SU-DHL-6 (cell line): ENCODE measurements at regions not wholly inside any gene's neighbourhood (a gene's known extent, or its start where the extent isn't known, plus 50 kb on each side); places are given as distances from the start of the nearest gene placed in this dataset.

Experiments
- H2AFZ ChIP-seq: fragments of 200-600 bp; sonication (generic); 2 replicates; pipeline ENCODE4 v1.6.1; 2014; ENCODE audit warnings: low read depth, mild to moderate bottlenecking, moderate library complexity, mixed read lengths, antibody characterized with exemption, low read length; ENCODE audit not compliant: severe bottlenecking
- H3F3A ChIP-seq: fragments of 200-600 bp; shearing (Covaris generic); 2 replicates; pipeline ENCODE4 v1.6.0; 2016; ENCODE audit warnings: antibody characterized with exemption, mild to moderate bottlenecking; ENCODE audit not compliant: insufficient read depth
- H3K27ac ChIP-seq: fragments of 200-600 bp; sonication (generic); 2 replicates; pipeline ENCODE4 v1.5.1; 2016; ENCODE audit warnings: low read depth, mild to moderate bottlenecking, low read length, moderate library complexity, mixed read lengths
- H3K27me3 ChIP-seq: fragments of 200-600 bp; sonication (generic), shearing (Covaris generic); 2 replicates; pipeline ENCODE4 v1.6.0; 2014; ENCODE audit warnings: mild to moderate bottlenecking, low read length
- H3K36me3 ChIP-seq: fragments of 200-600 bp; sonication (generic); 2 replicates; pipeline ENCODE4 v1.6.1; 2014; ENCODE audit warnings: mild to moderate bottlenecking, low read length, mixed read lengths
- H3K4me2 ChIP-seq: fragments of 300-600, 200-600 bp; shearing (Covaris generic), sonication (generic); 2 replicates; pipeline ENCODE4 v1.6.0; 2014; ENCODE audit warnings: low read length, low read depth, mild to moderate bottlenecking; ENCODE audit not compliant: poor library complexity, severe bottlenecking
- H3K4me3 ChIP-seq: fragments of 200-600 bp; sonication (generic); 2 replicates; pipeline ENCODE4 v1.5.1; 2014; ENCODE audit warnings: antibody characterized with exemption, low read length, mild to moderate bottlenecking, mixed read lengths; ENCODE audit not compliant: insufficient read depth, poor library complexity, severe bottlenecking
- H3K79me2 ChIP-seq: fragments of 200-600 bp; sonication (generic); 2 replicates; pipeline ENCODE4 v1.6.1; 2014; ENCODE audit warnings: mild to moderate bottlenecking, low read length, moderate library complexity; ENCODE audit not compliant: insufficient read depth
- H3K9ac ChIP-seq: fragments of 200-600 bp; sonication (generic); 2 replicates; pipeline ENCODE4 v1.7.0; 2014; ENCODE audit warnings: mild to moderate bottlenecking, low read length
- H3K9me2 ChIP-seq: fragments of 200-600 bp; sonication (generic); replicated peaks from 2 replicates; pipeline ENCODE4 v1.6.1; 2014; ENCODE audit warnings: low read length; ENCODE audit not compliant: insufficient read depth
- H3K9me3 ChIP-seq: fragments of 200-600 bp; sonication (generic); 2 replicates; pipeline ENCODE4 v1.6.1; 2014; ENCODE audit warnings: low read length, mixed read lengths; ENCODE audit not compliant: insufficient read depth
- H4K20me1 ChIP-seq: fragments of 200-600 bp; sonication (generic); 2 replicates; pipeline ENCODE4 v1.6.1; 2014; ENCODE audit warnings: low read depth, mild to moderate bottlenecking, antibody characterized with exemption, low read length, moderate library complexity, mixed read lengths
- EZH2phosphoT487 ChIP-seq: fragments of 200-600 bp; sonication (generic), shearing (Covaris generic); conservative IDR thresholded peaks from 2 replicates; pipeline ENCODE4 v1.6.1; 2018; ENCODE audit warnings: mild to moderate bottlenecking, antibody characterized with exemption, low read length, moderate library complexity, mixed read lengths
- TF ChIP-seq, protein P1 (sequence below): fragments of 200-600 bp; sonication (generic); IDR thresholded peaks from one replicate; pipeline ENCODE4 v1.5.1; 2017; ENCODE audit warnings: antibody characterized with exemption, mild to moderate bottlenecking, low read length, moderate library complexity; ENCODE audit not compliant: insufficient read depth, poor library complexity, severe bottlenecking

DNA sequence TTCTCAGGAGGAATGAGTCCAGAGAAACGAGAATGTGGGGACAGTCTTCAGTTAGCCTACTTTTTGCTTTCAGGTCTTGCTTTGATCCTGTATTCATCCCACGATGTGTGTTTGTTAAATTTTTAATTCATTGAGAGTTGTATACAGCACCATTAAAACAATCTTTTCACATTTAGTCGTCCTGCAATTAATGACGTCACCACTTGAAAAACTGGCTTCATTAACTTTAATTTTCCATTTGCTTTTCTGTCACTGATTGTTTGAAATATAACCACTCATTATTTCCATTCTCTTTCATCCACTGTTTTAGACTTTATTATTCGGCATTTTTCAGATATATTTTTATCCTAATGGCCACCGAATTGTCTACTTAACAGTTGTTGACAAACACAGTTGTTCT lies 146.9 kb downstream of the TFEC start:
- no peaks in the 10 kb centered on the region for H4K20me1 ChIP-seq
- no peaks in the 10 kb centered on the region for H3K36me3 ChIP-seq

DNA sequence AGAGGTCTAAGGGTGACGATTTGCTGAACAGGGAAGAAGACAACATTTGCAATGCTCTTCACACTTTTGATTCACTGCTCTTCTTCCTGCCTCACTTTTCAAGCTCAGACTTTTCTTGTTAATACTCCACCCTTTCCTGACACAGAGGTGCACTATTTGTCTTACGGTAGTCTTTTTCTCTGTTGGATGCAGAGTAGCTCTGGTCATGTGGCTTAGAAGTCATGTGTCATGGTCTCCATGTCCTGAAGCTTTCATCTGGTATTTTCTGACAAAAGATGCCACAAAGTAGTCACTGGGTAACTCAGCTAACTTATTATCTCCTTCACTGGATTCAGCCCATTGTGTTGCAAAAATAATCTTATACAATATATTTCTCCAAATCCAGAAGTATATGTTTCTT lies 149.1 kb downstream of the TFEC start:
- H3K4me3 ChIP-seq = no peak overlapping the region
- H3K9me2 ChIP-seq = no peaks in the 10 kb centered on the region
- no peaks in the 10 kb centered on the region for H3K9me3 ChIP-seq
- H4K20me1 ChIP-seq = no peaks in the 10 kb centered on the region
- H3K9ac ChIP-seq = no peak overlapping the region
- H3K4me2 ChIP-seq = no peak overlapping the region
- TF ChIP-seq EZH2phosphoT487 = no peak
- TF ChIP-seq, protein P1, sequence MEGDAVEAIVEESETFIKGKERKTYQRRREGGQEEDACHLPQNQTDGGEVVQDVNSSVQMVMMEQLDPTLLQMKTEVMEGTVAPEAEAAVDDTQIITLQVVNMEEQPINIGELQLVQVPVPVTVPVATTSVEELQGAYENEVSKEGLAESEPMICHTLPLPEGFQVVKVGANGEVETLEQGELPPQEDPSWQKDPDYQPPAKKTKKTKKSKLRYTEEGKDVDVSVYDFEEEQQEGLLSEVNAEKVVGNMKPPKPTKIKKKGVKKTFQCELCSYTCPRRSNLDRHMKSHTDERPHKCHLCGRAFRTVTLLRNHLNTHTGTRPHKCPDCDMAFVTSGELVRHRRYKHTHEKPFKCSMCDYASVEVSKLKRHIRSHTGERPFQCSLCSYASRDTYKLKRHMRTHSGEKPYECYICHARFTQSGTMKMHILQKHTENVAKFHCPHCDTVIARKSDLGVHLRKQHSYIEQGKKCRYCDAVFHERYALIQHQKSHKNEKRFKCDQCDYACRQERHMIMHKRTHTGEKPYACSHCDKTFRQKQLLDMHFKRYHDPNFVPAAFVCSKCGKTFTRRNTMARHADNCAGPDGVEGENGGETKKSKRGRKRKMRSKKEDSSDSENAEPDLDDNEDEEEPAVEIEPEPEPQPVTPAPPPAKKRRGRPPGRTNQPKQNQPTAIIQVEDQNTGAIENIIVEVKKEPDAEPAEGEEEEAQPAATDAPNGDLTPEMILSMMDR = no peak
- no peaks in the 10 kb centered on the region for H3K79me2 ChIP-seq
- no peaks in the 10 kb centered on the region for H3K36me3 ChIP-seq
- H2AFZ ChIP-seq = no peak overlapping the region
- H3K27me3 ChIP-seq = no peaks in the 10 kb centered on the region
- no peak overlapping the region for H3K27ac ChIP-seq
- no peaks in the 10 kb centered on the region for H3F3A ChIP-seq

More for the DNA sequence above, 146.9 kb downstream of the TFEC start:
- Histone ChIP-seq H3K27me3 (no peaks in the 10 kb centered on the region), H3K4me2 (no peak overlapping the region), H3K4me3 (no peak overlapping the region), H3K9ac (no peak overlapping the region), H3K27ac (no peak overlapping the region), H3F3A (no peaks in the 10 kb centered on the region), H3K9me2 (no peaks in the 10 kb centered on the region), H2AFZ (no peak overlapping the region), H3K9me3 (no peaks in the 10 kb centered on the region), H3K79me2 (no peaks in the 10 kb centered on the region)
- TF ChIP-seq, protein P1 = no peak
- no peak for TF ChIP-seq EZH2phosphoT487

DNA sequence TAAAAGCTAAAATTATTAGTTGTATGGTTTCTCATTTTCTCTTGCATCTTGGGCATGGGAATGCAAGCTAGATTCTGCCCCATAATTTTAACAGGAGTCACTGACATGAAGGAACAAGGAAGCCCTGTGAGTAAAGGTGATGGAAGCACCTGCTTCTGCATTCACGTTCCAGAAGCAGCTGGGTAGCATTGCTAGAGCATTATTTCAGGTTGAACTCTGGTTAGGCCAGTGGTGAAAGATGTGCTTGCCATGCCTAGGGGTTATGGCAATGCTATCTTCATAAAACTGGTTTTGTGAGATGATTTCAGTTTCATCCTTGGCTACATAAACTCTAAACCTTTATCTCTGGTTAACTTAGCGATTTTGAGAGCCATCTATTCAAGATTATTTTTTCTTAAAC lies 151.4 kb downstream of the TFEC start:
- Histone ChIP-seq H3K27ac (no peak overlapping the region), H3K4me3 (no peak overlapping the region), H3F3A (no peaks in the 10 kb centered on the region), H3K9me3 (no peaks in the 10 kb centered on the region), H2AFZ (no peak overlapping the region), H3K36me3 (no peaks in the 10 kb centered on the region), H3K9ac (no peak overlapping the region), H3K9me2 (no peaks in the 10 kb centered on the region), H3K4me2 (no peak overlapping the region), H3K79me2 (no peaks in the 10 kb centered on the region), H3K27me3 (no peaks in the 10 kb centered on the region), H4K20me1 (no peaks in the 10 kb centered on the region)
- TF ChIP-seq, protein P1 = no peak
- no peak for TF ChIP-seq EZH2phosphoT487

DNA sequence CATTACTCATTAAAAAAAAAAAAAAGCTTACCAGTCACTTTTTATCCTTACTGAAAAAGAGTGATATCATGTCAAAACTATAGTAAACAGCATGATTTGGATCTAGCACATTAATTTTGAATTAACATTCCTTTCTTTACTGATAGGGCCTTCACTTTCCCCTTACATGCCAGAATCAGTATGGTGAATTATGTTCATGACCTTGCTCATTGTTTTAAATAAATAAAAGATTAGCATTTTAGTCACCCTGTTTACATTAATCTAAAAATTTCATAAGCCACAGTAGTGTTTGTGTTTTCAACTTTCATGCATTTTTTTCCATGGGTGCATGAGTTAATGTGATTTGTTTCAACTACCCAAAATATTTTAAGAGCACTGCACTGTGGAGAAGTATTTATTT lies 160.8 kb downstream of the TFEC start:
- Histone ChIP-seq H3K79me2 (no peaks in the 10 kb centered on the region), H3K27ac (no peak overlapping the region), H3K4me2 (no peak overlapping the region), H3F3A (no peaks in the 10 kb centered on the region), H3K36me3 (no peaks in the 10 kb centered on the region), H3K9me3 (no peaks in the 10 kb centered on the region), H3K4me3 (no peak overlapping the region), H3K9ac (no peak overlapping the region), H4K20me1 (no peaks in the 10 kb centered on the region), H2AFZ (no peak overlapping the region), H3K9me2 (no peaks in the 10 kb centered on the region), H3K27me3 (no peaks in the 10 kb centered on the region)
- TF ChIP-seq, protein P1 = no peak
- no peak for TF ChIP-seq EZH2phosphoT487
